GM23338 (cell line): ENCODE measurements at regions not wholly inside any gene's neighbourhood (a gene's known extent, or its start where the extent isn't known, plus 50 kb on each side); places are given as distances from the start of the nearest gene placed in this dataset.

Source experiments
- ATAC-seq: fragments of 200-7000 bp; cut with Tn5 transposase; 3 replicates; pipeline ENCODE4 v1.9.1; 2020
- DNase-seq: peaks from one replicate; pipeline ENCODE4 v3.0.0-alpha.2; 2015; ENCODE audit warnings: low spot score
- H2AFZ ChIP-seq: fragments of 200-600 bp; sonication (generic); 2 replicates; pipeline ENCODE4 v1.8.0; 2016; ENCODE audit warnings: antibody characterized with exemption, mild to moderate bottlenecking, moderate library complexity
- H3F3A ChIP-seq: fragments of 200-600 bp; sonication (generic); replicated peaks from 2 replicates; pipeline ENCODE4 v1.8.0; 2017; ENCODE audit warnings: antibody characterized with exemption, mixed run types, low read depth
- H3K27ac ChIP-seq: fragments of 200-600 bp; sonication (generic); 2 replicates; pipeline ENCODE4 v1.6.1; 2016; ENCODE audit warnings: low read depth
- H3K27me3 ChIP-seq: fragments of 200-600 bp; sonication (generic); 2 replicates; pipeline ENCODE4 v1.8.0; 2016; ENCODE audit warnings: mild to moderate bottlenecking, mixed run types, moderate library complexity; ENCODE audit not compliant: insufficient read depth
- H3K36me3 ChIP-seq: fragments of 200-600 bp; sonication (generic); 2 replicates; pipeline ENCODE4 v1.8.0; 2016; ENCODE audit warnings: mild to moderate bottlenecking; ENCODE audit not compliant: insufficient read depth
- H3K4me1 ChIP-seq: fragments of 200-600 bp; sonication (generic); 2 replicates; pipeline ENCODE4 v1.8.0; 2016; ENCODE audit warnings: mild to moderate bottlenecking, moderate library complexity; ENCODE audit not compliant: insufficient read depth
- H3K4me2 ChIP-seq: fragments of 200-600 bp; sonication (generic); 2 replicates; pipeline ENCODE4 v1.7.1; 2017; ENCODE audit warnings: mixed run types
- H3K4me3 ChIP-seq: fragments of 200-600 bp; sonication (generic); 2 replicates; pipeline ENCODE4 v1.6.1; 2016; ENCODE audit warnings: mixed run types
- H3K79me2 ChIP-seq: fragments of 200-600 bp; sonication (generic); replicated peaks from 2 replicates; pipeline ENCODE4 v1.8.0; 2017; ENCODE audit warnings: mild to moderate bottlenecking; ENCODE audit not compliant: insufficient read depth
- H3K9me2 ChIP-seq: fragments of 200-600 bp; sonication (generic); 2 replicates; pipeline ENCODE4 v1.8.0; 2017; ENCODE audit not compliant: insufficient read depth
- H4K20me1 ChIP-seq: fragments of 200-600 bp; sonication (generic); replicated peaks from 2 replicates; pipeline ENCODE4 v1.8.0; 2017; ENCODE audit warnings: mild to moderate bottlenecking; ENCODE audit not compliant: insufficient read depth
- H3K27ac Mint-ChIP-seq: 2 replicates; pipeline ENCODE4 v1.8.0; 2020; ENCODE audit warnings: inconsistent platforms, mild to moderate bottlenecking, moderate library complexity, mixed read lengths
- H3K27me3 Mint-ChIP-seq: 3 replicates; pipeline ENCODE4 v1.8.0; 2022; ENCODE audit warnings: low read depth, mild to moderate bottlenecking, moderate library complexity, mixed read lengths, inconsistent platforms; ENCODE audit not compliant: insufficient read depth, poor library complexity
- H3K36me3 Mint-ChIP-seq: 3 replicates; pipeline ENCODE4 v1.8.0; 2021; ENCODE audit warnings: low read depth, mild to moderate bottlenecking, inconsistent platforms, moderate library complexity, mixed read lengths
- H3K4me1 Mint-ChIP-seq: 3 replicates; pipeline ENCODE4 v1.8.0; 2020; ENCODE audit warnings: mild to moderate bottlenecking, inconsistent platforms, mixed read lengths
- H3K4me3 Mint-ChIP-seq: 3 replicates; pipeline ENCODE4 v1.8.0; 2021; ENCODE audit warnings: moderate library complexity, mild to moderate bottlenecking, inconsistent platforms, mixed read lengths
- H3K9me3 Mint-ChIP-seq: 3 replicates; pipeline ENCODE4 v1.8.0; 2020; ENCODE audit warnings: moderate library complexity, mild to moderate bottlenecking, inconsistent platforms, mixed read lengths
- CREB1 ChIP-seq: fragments of 250-450 bp; sonication (Bioruptor Pico); IDR thresholded peaks from 2 replicates; pipeline ENCODE4 v1.5.0; 2020; ENCODE audit warnings: low read depth, mild to moderate bottlenecking, moderate library complexity
- EZH2 ChIP-seq: fragments of 200-600 bp; sonication (generic); IDR thresholded peaks from one replicate; pipeline ENCODE4 v1.8.0; 2017; ENCODE audit warnings: antibody characterized with exemption, mild to moderate bottlenecking, low read depth; ENCODE audit not compliant: unreplicated experiment
- EZH2phosphoT487 ChIP-seq: fragments of 200-600 bp; sonication (generic); IDR thresholded peaks from one replicate; pipeline ENCODE4 v1.8.1; 2018; ENCODE audit warnings: antibody characterized with exemption; ENCODE audit not compliant: unreplicated experiment
- JUNB ChIP-seq: IDR thresholded peaks from one replicate; pipeline ENCODE4 v1.6.1; 2016; ENCODE audit warnings: antibody characterized with exemption; ENCODE audit not compliant: unreplicated experiment
- NANOG ChIP-seq: IDR thresholded peaks from 2 replicates; pipeline ENCODE4 v1.6.1; 2016; ENCODE audit warnings: antibody characterized with exemption, borderline replicate concordance
- POLR2AphosphoS5 ChIP-seq: IDR thresholded peaks from 2 replicates; pipeline ENCODE4 v1.6.1; 2016; ENCODE audit warnings: antibody characterized with exemption, low read depth
- STAT1 ChIP-seq: IDR thresholded peaks from one replicate; pipeline ENCODE4 v1.6.1; 2016; ENCODE audit warnings: antibody characterized with exemption; ENCODE audit not compliant: unreplicated experiment
- ZNF114 ChIP-seq: fragments of 250-450 bp; sonication (Bioruptor Pico); IDR thresholded peaks from 2 replicates; pipeline ENCODE4 v1.5.0; 2020; ENCODE audit warnings: mild to moderate bottlenecking, moderate library complexity
- ZNF331 ChIP-seq: fragments of 250-450 bp; sonication (Bioruptor Pico); IDR thresholded peaks from 2 replicates; pipeline ENCODE4 v1.5.0; 2020; ENCODE audit warnings: low read depth, mild to moderate bottlenecking, moderate library complexity
- TF ChIP-seq, protein P1 (sequence below): IDR thresholded peaks from 2 replicates; pipeline ENCODE4 v1.6.1; 2016; ENCODE audit warnings: antibody characterized with exemption
- TF ChIP-seq, protein P2 (sequence below): IDR thresholded peaks from one replicate; pipeline ENCODE4 v1.6.1; 2018; ENCODE audit warnings: antibody characterized with exemption; ENCODE audit not compliant: unreplicated experiment
- TF ChIP-seq, protein P3 (sequence below), 2 experiments: fragments of 200-600 bp in 1 of 2; sonication (generic) in 1 of 2; conservative IDR thresholded peaks; 2 replicates each; pipeline versions ENCODE4 v1.5.1 to v1.6.1; 2016 to 2017; ENCODE audit warnings: antibody characterized with exemption in 2 of 2, low read depth in 2 of 2, mild to moderate bottlenecking in 2 of 2, moderate library complexity in 1 of 2

- peak overlapping the region; percentile 67 for H3K4me3 ChIP-seq
- peak; percentile 21 for ATAC-seq
- H3K27me3 Mint-ChIP-seq, result peaks cover 14% of the 10 kb centered on the region
- H3F3A ChIP-seq, result no peaks in the 10 kb centered on the region
- peaks cover 13% of the 10 kb centered on the region for H3K4me1 ChIP-seq
- H3K4me3 Mint-ChIP-seq, result peak overlapping the region; percentile 89
- H3K27me3 ChIP-seq, result no peaks in the 10 kb centered on the region
- H3K4me1 Mint-ChIP-seq, result peaks cover 8% of the 10 kb centered on the region
- no peaks in the 10 kb centered on the region for H3K9me2 ChIP-seq
- H2AFZ ChIP-seq, result peak overlapping the region; percentile 65; the same call in 1 of the 2 replicates
- DNase-seq, result no peak
- H3K36me3 ChIP-seq, result no peaks in the 10 kb centered on the region
- H3K9me3 Mint-ChIP-seq, result peaks cover 18% of the 10 kb centered on the region
- peak overlapping the region; percentile 77 for H3K4me2 ChIP-seq
- no peak for TF ChIP-seq ZNF331 (CRISPR knock-in tag)
- TF ChIP-seq, protein P1, sequence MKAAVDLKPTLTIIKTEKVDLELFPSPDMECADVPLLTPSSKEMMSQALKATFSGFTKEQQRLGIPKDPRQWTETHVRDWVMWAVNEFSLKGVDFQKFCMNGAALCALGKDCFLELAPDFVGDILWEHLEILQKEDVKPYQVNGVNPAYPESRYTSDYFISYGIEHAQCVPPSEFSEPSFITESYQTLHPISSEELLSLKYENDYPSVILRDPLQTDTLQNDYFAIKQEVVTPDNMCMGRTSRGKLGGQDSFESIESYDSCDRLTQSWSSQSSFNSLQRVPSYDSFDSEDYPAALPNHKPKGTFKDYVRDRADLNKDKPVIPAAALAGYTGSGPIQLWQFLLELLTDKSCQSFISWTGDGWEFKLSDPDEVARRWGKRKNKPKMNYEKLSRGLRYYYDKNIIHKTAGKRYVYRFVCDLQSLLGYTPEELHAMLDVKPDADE, result no peak
- no peaks in the 10 kb centered on the region for H4K20me1 ChIP-seq
- peaks cover 11% of the 10 kb centered on the region; the same call in 2 of the 3 replicates for H3K36me3 Mint-ChIP-seq
- H3K27ac Mint-ChIP-seq, result peak overlapping the region; percentile 100
- H3K27ac ChIP-seq, result peak overlapping the region; percentile 96
- H3K79me2 ChIP-seq, result no peaks in the 10 kb centered on the region
These were observed 149.2 kb downstream of the PPIAL4G start for GRCh38 chr1:148333875-148334338.

DNA sequence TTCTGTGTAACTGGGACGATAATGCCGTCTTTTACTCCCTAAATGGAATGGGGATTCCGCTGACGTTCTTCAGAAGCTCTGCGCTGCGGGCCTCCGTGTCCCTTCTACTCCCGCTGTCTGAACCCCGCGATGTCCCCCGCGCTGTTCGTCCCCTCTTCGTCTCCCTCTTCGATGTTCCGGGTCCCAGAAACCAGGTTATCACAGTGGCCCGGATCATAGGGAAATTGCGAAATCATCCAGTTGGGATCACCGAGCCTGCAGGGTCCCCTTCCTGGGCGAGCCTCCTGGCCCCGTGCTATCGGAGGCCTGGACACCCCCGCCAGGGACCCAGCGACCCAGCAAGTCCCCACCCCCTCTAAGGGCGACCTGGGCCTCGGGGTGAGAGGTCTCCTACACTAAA is 154.2 kb downstream of the PPIAL4G start:
- no peak for DNase-seq
- H3K4me1 ChIP-seq, result peaks cover 8% of the 10 kb centered on the region
- no peak overlapping the region for H2AFZ ChIP-seq
- H3K4me3 ChIP-seq, result no peak overlapping the region
- no peaks in the 10 kb centered on the region for H4K20me1 ChIP-seq
- H3K9me2 ChIP-seq, result no peaks in the 10 kb centered on the region
- Mint-ChIP-seq H3K27ac (no peak overlapping the region), H3K4me1 (peaks cover 10% of the 10 kb centered on the region; the same call in 2 of the 3 replicates), H3K27me3 (peaks cover 9% of the 10 kb centered on the region), H3K4me3 (no peak overlapping the region), H3K36me3 (peaks cover 11% of the 10 kb centered on the region; the same call in 2 of the 3 replicates), H3K9me3 (peaks cover 31% of the 10 kb centered on the region)
- H3K27ac ChIP-seq, result no peak overlapping the region
- no peaks in the 10 kb centered on the region for H3K36me3 ChIP-seq
- ATAC-seq, result no peak
- no peaks in the 10 kb centered on the region for H3F3A ChIP-seq
- H3K27me3 ChIP-seq, result no peaks in the 10 kb centered on the region
- H3K79me2 ChIP-seq, result no peaks in the 10 kb centered on the region
- H3K4me2 ChIP-seq, result no peak overlapping the region
- no peak for TF ChIP-seq JUNB
- TF ChIP-seq POLR2AphosphoS5, result no peak
- no peak for TF ChIP-seq ZNF331 (CRISPR knock-in tag)
- no peak for TF ChIP-seq EZH2phosphoT487
- TF ChIP-seq, protein P1, result no peak
- TF ChIP-seq, protein P2, sequence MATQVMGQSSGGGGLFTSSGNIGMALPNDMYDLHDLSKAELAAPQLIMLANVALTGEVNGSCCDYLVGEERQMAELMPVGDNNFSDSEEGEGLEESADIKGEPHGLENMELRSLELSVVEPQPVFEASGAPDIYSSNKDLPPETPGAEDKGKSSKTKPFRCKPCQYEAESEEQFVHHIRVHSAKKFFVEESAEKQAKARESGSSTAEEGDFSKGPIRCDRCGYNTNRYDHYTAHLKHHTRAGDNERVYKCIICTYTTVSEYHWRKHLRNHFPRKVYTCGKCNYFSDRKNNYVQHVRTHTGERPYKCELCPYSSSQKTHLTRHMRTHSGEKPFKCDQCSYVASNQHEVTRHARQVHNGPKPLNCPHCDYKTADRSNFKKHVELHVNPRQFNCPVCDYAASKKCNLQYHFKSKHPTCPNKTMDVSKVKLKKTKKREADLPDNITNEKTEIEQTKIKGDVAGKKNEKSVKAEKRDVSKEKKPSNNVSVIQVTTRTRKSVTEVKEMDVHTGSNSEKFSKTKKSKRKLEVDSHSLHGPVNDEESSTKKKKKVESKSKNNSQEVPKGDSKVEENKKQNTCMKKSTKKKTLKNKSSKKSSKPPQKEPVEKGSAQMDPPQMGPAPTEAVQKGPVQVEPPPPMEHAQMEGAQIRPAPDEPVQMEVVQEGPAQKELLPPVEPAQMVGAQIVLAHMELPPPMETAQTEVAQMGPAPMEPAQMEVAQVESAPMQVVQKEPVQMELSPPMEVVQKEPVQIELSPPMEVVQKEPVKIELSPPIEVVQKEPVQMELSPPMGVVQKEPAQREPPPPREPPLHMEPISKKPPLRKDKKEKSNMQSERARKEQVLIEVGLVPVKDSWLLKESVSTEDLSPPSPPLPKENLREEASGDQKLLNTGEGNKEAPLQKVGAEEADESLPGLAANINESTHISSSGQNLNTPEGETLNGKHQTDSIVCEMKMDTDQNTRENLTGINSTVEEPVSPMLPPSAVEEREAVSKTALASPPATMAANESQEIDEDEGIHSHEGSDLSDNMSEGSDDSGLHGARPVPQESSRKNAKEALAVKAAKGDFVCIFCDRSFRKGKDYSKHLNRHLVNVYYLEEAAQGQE, result no peak
- TF ChIP-seq EZH2, result no peak
- TF ChIP-seq CREB1 (CRISPR knock-in tag), result no peak
- no peak for TF ChIP-seq ZNF114 (CRISPR knock-in tag)
- no peak for TF ChIP-seq STAT1
- TF ChIP-seq, protein P3, sequence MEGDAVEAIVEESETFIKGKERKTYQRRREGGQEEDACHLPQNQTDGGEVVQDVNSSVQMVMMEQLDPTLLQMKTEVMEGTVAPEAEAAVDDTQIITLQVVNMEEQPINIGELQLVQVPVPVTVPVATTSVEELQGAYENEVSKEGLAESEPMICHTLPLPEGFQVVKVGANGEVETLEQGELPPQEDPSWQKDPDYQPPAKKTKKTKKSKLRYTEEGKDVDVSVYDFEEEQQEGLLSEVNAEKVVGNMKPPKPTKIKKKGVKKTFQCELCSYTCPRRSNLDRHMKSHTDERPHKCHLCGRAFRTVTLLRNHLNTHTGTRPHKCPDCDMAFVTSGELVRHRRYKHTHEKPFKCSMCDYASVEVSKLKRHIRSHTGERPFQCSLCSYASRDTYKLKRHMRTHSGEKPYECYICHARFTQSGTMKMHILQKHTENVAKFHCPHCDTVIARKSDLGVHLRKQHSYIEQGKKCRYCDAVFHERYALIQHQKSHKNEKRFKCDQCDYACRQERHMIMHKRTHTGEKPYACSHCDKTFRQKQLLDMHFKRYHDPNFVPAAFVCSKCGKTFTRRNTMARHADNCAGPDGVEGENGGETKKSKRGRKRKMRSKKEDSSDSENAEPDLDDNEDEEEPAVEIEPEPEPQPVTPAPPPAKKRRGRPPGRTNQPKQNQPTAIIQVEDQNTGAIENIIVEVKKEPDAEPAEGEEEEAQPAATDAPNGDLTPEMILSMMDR (conservative IDR thresholded peaks at IDR 0.05; ENCODE audit: low read depth in 2 of 2), result no peak
- TF ChIP-seq NANOG, result no peak
